ENCODE measurements at regions not wholly inside any gene's neighbourhood (a gene's known extent, or its start where the extent isn't known, plus 50 kb on each side); places are given as distances from the start of the nearest gene placed in this dataset.
A peak's percentile ranks its signal among the peaks of the same experiment; 100 is the strongest.

DNA sequence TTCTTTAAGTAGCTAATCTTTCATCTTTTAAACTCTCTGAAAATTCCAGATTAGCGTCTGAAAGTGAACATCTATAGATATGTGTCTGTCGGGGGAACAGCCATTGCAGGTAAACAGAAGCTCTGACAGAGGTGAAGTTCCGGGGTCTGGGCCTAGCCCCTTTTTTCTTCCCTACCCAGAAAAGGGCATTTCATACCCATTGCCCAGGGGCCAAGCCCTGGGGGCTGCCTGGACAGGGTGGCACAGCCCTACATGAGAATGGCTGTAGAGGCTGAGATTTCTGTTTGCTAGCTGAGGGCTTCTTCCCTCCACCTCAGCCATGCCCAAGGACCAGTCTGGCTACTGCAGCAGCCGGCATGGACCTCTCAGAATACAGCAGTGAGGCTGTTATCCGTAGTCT lies 327.0 kb upstream of the PLET1 start:
- DNase-seq = no peak
- Histone ChIP-seq H3K27me3 (no peaks in the 10 kb centered on the region), H3K4me1 (no peaks in the 10 kb centered on the region), H3K36me3 (no peaks in the 10 kb centered on the region), H3K4me3 (no peak overlapping the region), H3K9me3 (no peaks in the 10 kb centered on the region), H3K27ac (no peak overlapping the region)
- ATAC-seq = no peak
- intact Hi-C loops (cut with DNase I) = loop anchor here (5.0 to 10.0 kb wide), 2 partner anchors 697 to 700 kb away; no protein-coding TSS in a partner anchor
- no peak for TF ChIP-seq CTCF (IDR thresholded peaks at IDR 0.05)

DNA sequence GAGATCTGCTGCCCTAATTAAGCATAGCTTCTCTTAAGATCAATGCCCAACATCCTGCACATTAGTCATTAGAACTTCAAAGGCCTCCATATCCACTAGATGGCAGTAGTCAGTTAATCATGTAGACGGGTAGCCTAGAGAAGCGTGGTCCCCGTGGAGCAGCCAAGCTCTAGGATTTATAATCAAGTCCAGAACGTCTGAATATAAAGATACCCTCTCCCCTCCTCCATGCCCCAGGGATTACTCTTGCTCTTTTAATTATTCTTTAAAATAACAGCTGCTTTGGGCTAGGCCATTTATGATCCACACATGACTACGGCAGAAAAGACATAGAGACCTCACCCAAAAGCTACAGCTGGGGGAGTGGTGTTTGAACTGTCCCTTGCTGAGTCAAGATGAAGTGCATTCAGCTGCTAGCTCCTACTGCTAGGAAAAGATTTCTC lies 327.6 kb upstream of the PLET1 start:
- Histone ChIP-seq H3K27me3 (no peaks in the 10 kb centered on the region), H3K27ac (no peak overlapping the region), H3K4me3 (no peak overlapping the region), H3K4me1 (no peaks in the 10 kb centered on the region), H3K36me3 (no peaks in the 10 kb centered on the region), H3K9me3 (no peaks in the 10 kb centered on the region)
- DNase-seq = peak in 3 of 4 donors; percentile 42 to 85 (median 73)
- intact Hi-C loops (cut with DNase I) = loop anchor here (5.0 to 10.0 kb wide), 2 partner anchors 697 to 699 kb away; no protein-coding TSS in a partner anchor
- peak; percentile 94 for ATAC-seq
- TF ChIP-seq CTCF (IDR thresholded peaks at IDR 0.05) = peak; percentile 67 to 70

- Histone ChIP-seq H3K27ac (no peak overlapping the region), H3K4me3 (no peak overlapping the region), H3K9me3 (no peaks in the 10 kb centered on the region), H3K27me3 (no peaks in the 10 kb centered on the region), H3K36me3 (no peaks in the 10 kb centered on the region), H3K4me1 (no peaks in the 10 kb centered on the region)
- TF ChIP-seq CTCF (IDR thresholded peaks at IDR 0.05) = no peak
- DNase-seq = no peak
- intact Hi-C loops (cut with DNase I) = loop anchor here (5.0 to 10.0 kb wide), 2 partner anchors 696 to 698 kb away; no protein-coding TSS in a partner anchor
- ATAC-seq = no peak
These were observed 328.5 kb upstream of the PLET1 start for GRCh38 chr11:112589155-112589554.

DNA sequence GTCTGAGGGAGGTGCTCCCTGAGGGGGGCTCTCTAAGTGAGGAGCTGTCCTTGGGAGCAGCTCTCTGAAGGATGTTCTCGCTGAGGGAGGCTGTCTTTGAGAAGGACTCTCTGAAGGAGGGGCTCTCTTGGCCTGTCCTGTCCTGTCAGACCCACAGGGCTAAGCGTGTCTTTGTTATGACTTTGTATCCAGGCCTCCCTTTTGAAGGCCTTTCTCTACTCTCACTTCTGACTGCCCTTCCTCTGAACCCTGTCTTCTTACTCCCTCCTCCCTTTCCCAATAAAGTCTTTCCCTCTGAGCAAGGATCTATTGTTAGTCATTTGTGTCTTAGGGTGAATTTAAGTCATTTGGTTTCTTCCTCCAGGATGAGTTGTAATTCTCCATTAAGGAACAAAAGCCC lies 330.1 kb upstream of the PLET1 start:
- H3K36me3 ChIP-seq = no peaks in the 10 kb centered on the region
- no peak for DNase-seq
- TF ChIP-seq CTCF (IDR thresholded peaks at IDR 0.05) = no peak
- H3K27ac ChIP-seq = no peak overlapping the region
- H3K4me3 ChIP-seq = no peak overlapping the region
- no peaks in the 10 kb centered on the region for H3K27me3 ChIP-seq
- H3K9me3 ChIP-seq = no peaks in the 10 kb centered on the region
- H3K4me1 ChIP-seq = no peaks in the 10 kb centered on the region
- ATAC-seq = no peak
- intact Hi-C loops (cut with DNase I) = no loop called here

DNA sequence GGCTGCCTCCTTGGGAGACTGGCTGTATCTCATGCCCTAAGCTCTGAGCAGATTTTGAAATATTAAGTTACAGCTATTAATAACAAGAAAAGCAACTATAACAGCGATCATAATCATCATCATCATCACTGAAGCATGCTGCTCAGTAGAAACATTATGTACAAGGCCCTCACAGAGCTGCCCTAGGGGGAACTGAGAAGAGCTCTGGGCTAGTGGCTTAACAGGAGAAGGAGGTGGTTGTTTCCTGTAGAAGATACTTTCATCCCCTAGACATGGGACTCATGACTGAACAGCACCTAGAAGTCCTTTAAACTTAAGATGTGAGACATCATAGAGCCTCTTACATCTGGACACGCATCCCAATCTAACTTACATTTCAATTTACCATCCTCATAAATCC lies 332.8 kb upstream of the PLET1 start:
- H3K4me1 ChIP-seq = no peaks in the 10 kb centered on the region
- DNase-seq = no peak
- H3K36me3 ChIP-seq = no peaks in the 10 kb centered on the region
- intact Hi-C loops (cut with DNase I) = no loop called here
- no peak overlapping the region for H3K27ac ChIP-seq
- TF ChIP-seq CTCF (IDR thresholded peaks at IDR 0.05) = no peak
- H3K9me3 ChIP-seq = no peaks in the 10 kb centered on the region
- ATAC-seq = no peak
- no peak overlapping the region for H3K4me3 ChIP-seq
- no peaks in the 10 kb centered on the region for H3K27me3 ChIP-seq
